Astrocyte of the spinal cord (primary cell): ENCODE measurements at regions not wholly inside any gene's neighbourhood (a gene's known extent, or its start where the extent isn't known, plus 50 kb on each side); places are given as distances from the start of the nearest gene placed in this dataset.
"Not testable (repeated sequence)": the region's sequence is repeated elsewhere in the genome, so short reads cannot be mapped to it uniquely, and the experiment has no call there.

ENCODE experiments used
- DNase-seq: peaks from one replicate; pipeline ENCODE4 v3.0.0; 2011; ENCODE audit warnings: low read depth, low spot score
- H3K4me3 ChIP-seq: 2 replicates; pipeline ENCODE4 v1.5.1; 2011; ENCODE audit warnings: low read depth, mild to moderate bottlenecking, low read length, moderate library complexity
- CTCF ChIP-seq: IDR thresholded peaks from 2 replicates; pipeline ENCODE4 v1.5.1; 2012; ENCODE audit warnings: low read depth, mild to moderate bottlenecking, low read length, inconsistent platforms
- in situ Hi-C: cut with HindIII; loops from 2 replicates; pipeline ENCODE4 v1.10.0; 2017; ENCODE audit warnings: low sequenced_read_pairs

GRCh38 chr5:15371184-15371583, 128.8 kb upstream of the FBXL7 start:
- H3K4me3 ChIP-seq = no peak overlapping the region
- no peak for DNase-seq
- in situ Hi-C loops = no loop called here
- no peak for TF ChIP-seq CTCF

- in situ Hi-C loops = no loop called here
- TF ChIP-seq CTCF = no peak
- DNase-seq = no peak
- H3K4me3 ChIP-seq = no peak overlapping the region
These were observed 131.1 kb upstream of the FBXL7 start for GRCh38 chr5:15368835-15369234.

- in situ Hi-C loops = no loop called here
- no peak for DNase-seq
- TF ChIP-seq CTCF = no peak
- no peak overlapping the region for H3K4me3 ChIP-seq
These were observed 132.5 kb upstream of the FBXL7 start for GRCh38 chr5:15367489-15367888.

- in situ Hi-C loops = no loop called here
- peak; percentile 38 for DNase-seq
- H3K4me3 ChIP-seq = no peak overlapping the region
- no peak for TF ChIP-seq CTCF
These were observed 133.1 kb upstream of the FBXL7 start for GRCh38 chr5:15366676-15367391.

GRCh38 chr5:15365070-15365469, 134.9 kb upstream of the FBXL7 start:
- TF ChIP-seq CTCF = no peak
- DNase-seq = peak; percentile 3
- H3K4me3 ChIP-seq = no peak overlapping the region
- in situ Hi-C loops = no loop called here

GRCh38 chr5:15363601-15364000, 136.4 kb upstream of the FBXL7 start:
- DNase-seq = no peak
- in situ Hi-C loops = no loop called here
- H3K4me3 ChIP-seq = no peak overlapping the region
- no peak for TF ChIP-seq CTCF

- in situ Hi-C loops, H3K4me3 ChIP-seq, DNase-seq: not testable (repeated sequence)
These were observed 142.9 kb upstream of the FBXL7 start for GRCh38 chr5:15357092-15357453.

GRCh38 chr5:15356308-15357091, 143.5 kb upstream of the FBXL7 start:
- in situ Hi-C loops, DNase-seq, H3K4me3 ChIP-seq: not testable (repeated sequence)
